SKM-1 treated with dmso at 0.1 percent for 144 hours (cell line): ENCODE measurements at regions not wholly inside any gene's neighbourhood (a gene's known extent, or its start where the extent isn't known, plus 50 kb on each side); places are given as distances from the start of the nearest gene placed in this dataset.

Source experiments
- DNase-seq: peaks from one replicate; lab custom pipeline; 2025; ENCODE audit not compliant: unreplicated experiment; lab: John Stamatoyannopoulos, UW

DNA sequence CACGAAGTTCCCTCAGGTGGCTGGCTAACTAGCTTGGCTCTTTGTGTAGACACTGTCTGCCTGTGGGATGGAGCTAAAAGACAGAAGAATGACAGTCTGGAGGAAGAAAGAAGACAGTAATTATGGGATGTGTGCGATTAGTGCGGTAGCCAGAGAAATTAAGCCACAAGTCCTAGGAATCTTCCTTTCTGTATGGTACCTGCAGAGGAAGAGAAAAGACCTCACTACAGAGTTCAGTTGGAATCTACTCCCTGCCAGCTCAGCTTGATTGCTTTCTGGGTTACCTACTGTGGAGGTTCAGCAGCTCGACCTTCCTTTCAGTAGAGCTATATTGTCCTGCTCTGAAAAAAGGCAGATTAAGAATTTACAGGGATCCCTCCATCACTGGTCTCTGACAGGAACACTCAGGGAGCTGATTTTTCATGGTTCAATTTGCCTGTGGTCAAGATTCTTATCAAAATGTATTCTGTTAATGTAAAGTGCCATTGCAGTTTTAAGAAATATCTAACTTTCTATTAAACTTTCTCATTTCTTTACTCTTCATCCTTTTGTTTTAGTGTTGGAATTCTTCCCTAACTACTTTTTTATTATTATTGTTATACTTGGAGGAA is 187.2 kb downstream of the CENPW start:
- DNase-seq = no peak

DNA sequence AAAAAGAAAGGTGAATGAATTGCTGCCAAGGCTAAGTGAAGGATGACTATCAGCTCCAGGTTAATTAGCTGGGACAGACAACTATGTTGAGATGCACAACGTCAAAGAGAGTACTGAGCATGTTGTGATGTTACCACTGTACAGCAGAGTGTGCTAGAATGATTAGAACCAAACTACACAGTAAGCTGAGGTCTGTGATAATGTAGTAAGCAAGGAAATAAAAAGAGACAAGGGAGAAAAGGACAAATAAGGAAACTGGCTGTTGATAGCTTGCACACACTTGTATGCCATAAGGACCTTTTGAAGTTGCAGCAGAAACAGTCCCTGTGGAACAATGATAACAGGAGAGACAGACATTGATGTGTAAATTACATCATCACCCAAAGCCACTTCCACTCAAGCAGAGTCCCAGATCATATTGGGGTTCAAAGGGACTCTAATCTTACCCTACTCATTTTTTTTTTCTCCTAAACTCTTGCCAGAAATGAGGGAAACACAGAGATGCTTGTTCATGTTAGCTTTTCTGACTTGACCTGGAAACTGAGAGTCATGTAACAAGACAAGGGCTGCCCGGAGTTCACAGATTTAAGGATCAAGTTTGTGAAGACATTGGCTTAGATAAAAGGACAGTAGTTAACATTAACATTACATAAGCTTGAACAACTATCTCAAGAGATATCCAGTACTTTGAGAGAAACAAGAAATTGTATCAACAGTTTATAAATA is 189.9 kb downstream of the CENPW start:
- no peak for DNase-seq

DNA sequence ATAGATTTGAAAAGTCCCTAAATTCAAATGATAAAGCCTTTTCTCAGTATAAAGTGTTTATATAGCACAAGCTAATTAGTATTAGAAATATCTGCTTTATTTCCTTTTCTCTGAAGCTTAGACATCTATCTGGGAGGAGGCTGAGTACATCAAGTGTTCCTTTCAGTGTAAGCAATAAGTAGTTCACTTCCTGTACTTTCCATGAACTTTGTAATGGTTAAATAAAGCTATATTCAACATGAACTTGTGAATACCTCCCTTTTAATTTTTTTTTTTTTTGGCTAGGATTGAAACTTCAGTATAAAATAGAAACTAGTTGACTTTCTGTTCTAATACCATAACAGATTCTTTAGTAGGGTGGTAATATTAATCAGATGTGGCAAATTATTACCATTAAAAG is 190.9 kb downstream of the CENPW start:
- no peak for DNase-seq

DNA sequence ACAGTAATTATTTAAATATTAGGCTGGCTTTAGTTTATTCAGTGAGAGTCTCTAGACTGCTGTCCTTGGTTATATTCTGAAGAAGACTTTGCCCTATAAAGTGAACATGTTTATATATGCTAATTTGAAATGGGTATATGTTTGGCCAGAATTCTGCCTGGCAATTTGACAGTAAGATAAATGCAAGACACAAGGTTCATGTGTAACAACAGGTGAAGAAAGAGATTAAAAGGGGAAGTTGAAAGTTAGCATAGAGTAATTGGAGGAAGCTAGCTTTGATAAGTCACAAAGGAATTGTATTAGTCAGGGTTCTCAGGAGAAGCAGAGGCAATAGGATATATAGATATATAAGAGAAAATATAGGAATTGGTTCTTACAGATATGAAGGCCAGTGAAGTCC is 191.4 kb downstream of the CENPW start:
- DNase-seq = peak; percentile 75

DNA sequence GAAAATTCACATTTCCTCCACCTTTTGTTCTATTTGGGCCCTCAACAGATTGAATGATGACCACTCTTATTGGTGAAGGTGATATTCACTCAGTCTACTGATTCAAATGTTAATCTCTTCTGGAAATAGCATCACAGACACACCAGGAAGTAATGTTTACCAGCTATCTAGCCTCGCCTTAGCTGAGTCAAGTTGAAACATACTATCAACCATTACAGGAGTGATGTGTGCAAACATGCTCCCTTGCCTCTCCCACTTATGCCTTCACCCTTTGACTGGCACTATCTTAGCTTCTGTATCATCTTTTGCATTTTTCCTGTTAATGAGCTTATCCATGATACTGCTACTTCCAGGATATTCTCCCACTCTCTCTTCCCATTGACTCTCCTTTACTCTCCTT is 191.9 kb downstream of the CENPW start:
- no peak for DNase-seq

DNA sequence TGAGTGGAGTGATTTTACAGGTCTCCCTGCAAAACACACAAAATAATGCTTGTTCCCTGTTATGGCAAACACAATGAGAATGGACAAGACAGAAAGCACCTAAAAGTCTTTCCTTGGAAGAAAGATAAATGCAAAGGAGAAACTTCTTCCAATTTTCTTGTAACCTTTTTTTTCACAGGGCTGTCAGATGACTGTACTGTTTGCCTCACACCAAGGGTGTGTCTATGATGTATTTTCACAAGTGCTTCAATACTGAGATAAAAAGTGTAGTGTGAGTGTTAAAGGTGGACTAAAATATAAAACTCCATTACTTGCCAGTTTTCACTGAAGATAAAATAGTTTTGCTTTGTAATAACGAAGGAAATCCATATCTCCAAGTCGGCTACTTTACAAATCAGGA is 194.5 kb downstream of the CENPW start:
- no peak for DNase-seq

DNA sequence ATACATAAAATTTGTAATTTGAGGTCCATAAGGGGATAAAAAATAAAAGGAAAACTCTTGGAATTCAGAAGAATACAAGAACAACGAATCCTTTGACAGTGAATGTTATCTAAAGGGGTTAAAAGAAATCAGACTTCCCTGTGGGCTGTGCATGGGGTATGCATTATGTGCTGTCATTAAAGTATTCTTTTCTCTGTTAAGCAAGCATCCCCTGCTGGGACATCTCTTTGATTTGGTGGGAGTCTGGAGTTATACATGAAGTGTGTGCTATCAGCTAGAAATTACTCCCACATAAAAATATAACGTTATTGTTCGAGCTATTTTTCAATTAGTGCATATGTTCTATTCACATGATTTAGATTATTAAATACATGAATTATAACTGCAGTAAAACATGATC is 195.2 kb downstream of the CENPW start:
- no peak for DNase-seq

DNA sequence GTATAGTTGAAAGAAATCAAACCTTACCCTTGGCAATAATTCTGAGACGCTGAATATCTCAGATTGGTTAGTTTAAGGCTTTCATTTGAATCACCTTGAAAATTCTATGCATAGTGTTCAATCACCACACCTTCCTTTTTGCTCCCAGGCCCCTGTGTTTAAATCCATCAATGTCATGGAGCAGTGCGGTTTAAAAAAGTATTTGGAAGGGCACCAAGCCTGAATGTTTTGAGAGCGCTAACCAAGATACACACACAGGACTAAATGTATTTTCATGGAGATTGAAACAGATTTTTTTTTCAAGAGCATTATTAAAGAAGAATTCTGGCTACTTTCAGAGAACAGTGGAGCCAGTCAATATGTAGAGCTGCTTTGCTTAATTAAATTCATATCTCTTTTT is 195.7 kb downstream of the CENPW start:
- DNase-seq = no peak

DNA sequence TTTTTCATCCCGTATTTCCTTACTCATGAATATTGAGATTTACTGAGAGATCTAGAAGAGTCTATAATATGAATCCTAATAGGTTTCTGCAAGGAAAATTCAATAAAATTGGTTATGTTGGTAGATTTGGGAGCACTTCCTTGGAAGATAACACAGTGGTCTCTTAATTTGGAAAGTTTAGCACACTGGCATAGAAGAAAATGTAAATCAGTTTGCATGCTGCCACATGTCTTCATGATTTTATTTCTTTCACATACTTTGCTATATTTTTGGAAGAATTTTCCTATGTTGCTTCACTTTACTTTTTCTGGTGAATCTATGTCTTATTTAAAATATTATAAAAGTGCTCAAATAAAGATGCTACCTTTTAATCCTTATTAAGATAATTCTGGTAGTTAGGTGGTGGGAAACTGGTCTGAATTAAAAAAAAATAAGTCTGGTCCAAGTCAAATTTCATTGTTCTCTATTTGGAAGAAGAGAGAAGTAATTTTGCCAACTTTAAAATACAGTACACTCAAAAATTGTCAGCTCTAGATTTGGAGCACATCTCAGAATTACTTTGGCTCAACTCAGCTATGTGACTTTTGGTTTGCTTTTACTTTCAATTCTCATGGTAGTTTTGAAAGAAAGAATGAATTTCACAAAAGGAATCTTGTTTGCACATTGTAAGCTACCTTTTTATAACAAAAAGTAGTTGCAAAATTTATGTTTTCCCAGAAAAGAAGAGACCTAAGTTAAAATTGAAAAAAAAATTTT is 197.3 kb downstream of the CENPW start:
- no peak for DNase-seq

DNA sequence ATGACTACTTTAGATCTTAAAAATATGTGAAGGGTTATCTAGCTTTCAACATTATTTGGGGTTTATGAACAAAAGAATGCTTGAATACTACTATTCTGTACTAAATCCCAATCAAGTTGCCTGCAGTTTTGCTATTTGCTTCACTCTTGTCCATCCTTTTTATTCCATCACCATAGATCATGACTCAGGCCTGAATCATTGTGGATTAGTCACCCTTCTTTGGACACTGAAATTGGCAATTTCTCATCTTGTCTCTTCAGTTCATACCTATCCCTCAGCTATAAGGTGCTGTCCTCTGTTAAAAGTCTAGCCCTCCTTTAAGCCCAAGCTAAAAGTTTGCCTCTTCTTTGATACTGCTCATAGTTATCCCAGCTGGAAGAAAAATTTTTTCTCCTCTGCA is 199.1 kb downstream of the CENPW start:
- no peak for DNase-seq

DNA sequence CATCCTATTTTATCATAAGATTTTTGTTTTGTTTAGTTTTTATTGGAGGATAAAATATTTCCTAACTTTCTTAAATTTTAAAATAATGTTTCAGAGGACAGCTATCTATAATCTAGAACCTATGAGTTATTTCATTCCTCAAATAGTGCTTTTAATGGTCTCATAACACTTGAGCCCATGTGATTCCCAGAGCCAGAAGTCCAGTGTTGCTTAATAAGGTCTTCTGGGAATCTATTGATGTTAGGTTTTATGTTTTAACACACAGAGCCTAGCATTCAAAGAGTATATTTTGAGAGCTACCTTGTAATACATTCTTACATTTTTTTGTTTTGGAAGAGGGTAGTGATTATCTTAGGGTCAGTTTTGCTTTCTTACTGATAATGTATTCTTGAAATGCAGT is 200.2 kb downstream of the CENPW start:
- no peak for DNase-seq

DNA sequence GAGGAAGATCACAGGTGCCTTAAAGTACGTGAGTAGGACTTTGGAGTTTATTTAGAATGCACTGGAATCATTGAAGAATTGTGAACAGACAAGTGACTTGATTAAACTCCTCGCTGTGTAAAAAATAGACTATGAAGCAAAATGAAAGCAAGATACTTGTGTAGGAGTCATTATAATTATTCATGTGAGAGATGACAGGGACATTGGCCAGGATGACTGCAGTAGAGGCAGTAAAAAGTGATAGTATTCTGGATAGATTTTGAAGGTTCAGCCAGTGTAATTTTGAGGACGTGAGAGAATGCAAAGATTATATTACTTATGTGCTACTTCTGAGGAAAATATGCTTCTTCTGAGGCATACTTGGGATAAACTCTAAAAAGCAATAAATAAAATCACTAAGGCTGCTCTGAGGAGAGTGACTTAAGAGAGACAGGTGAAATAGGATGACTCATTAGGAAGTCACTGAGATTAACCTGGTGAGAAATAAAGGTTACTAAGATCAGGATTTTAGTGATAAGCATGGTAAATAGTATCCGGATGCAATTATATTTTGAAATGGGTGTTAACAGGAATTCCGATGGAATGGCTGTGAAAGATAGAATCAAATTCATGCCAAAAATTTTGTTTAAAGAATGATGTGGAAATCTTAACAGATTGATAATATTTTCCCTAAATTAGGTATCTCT is 202.0 kb downstream of the CENPW start:
- DNase-seq = no peak

DNA sequence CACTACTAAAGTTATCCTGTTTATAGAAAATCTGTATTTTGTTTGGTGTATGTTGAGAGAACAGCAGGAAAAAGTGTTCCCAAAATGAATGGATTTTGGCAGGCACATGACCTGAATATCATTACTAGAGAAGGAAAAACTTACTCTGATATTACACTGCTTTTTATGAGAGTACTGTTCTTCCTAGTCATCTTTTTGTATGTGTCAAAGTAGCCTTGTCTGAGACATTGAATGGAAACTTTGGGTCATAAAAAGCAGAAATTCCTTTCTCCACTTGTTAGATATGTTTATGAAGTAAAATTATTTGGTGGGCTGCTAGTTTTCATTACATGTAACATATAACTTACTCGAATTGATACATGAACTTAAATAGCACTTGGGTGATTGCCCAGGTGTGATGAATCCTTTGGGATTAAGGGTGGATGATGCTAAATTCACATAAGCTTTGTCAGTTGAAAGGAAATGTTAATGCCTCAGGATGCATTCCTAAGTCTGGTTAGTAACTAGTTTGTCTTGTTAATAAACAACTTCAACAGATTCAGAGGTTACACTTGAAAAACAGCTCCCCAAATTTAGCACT is 206.7 kb downstream of the CENPW start:
- no peak for DNase-seq

DNA sequence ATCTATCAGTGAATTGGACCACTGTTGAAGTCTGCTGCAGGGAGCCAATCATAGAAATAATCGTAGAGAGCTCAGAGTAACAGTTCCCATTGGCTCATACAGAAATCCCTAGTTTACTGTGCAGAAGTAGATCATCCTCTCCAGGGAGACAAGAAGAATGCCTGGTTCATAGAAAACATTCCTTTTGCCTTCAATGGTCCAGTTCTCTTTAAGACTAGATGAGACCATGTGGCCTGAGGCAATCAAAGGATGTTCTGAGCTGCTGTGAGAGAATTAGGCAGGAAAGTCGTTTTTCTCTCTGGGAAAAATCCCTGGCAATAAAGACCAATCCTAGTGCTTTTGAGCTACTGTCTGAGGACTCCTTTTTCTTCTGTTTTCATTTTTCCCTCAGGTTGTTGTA is 208.4 kb downstream of the CENPW start:
- DNase-seq = no peak

DNA sequence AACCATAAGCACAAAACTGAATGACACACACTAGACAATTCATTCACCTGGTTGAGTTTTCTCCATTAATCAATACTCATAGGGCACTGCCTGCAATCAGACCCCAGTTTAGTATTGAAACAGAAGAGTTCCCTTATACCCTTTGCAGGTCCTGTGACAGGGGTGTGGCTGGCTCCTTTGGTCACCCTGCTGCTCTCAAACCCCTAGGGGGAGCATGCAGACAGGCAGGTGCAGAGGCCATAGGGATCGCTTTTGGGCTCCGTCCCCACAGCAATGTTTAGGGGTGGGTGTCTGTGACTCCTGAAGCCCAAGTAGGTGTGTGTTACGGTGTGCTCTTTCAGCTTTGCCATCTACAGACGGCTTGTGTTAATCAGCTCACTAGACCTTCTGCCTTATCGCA is 210.4 kb downstream of the CENPW start:
- no peak for DNase-seq

DNA sequence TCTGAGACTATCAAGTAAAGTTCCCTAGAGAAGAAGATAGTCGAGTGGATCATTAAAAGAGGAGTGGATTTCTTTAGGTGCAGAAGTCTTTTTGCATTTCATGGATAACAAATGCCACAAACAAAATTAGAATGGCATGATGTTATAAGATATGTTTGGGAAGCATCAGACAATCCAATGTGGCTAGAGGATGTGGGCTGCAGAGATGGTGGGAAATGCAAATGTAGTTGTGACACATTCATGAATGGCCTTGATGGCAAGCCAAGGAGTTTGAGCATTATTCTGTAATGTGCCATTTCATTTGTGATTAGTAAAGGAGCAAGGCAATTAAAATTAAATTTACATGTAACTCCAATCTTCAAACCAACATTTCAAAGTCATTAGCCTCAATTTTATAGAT is 211.9 kb downstream of the CENPW start:
- no peak for DNase-seq

DNA sequence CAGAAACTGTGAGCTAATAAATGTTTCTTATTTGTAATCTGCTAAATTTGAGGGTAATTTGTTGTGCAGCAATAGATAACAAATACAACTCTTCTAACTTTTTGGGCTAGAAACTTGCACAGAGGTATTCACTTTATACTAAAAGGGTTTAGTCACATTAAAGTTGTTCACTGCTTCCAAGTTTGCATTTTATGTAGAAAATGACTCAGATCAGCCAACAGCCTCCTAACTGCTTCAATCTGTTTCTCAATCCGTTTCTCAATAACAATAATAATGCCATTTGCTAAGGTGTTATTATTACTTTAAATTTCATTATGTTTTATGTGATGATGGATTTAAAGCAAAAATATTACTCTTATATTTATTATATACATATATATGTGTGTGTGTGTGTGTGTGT is 213.9 kb downstream of the CENPW start:
- no peak for DNase-seq

DNA sequence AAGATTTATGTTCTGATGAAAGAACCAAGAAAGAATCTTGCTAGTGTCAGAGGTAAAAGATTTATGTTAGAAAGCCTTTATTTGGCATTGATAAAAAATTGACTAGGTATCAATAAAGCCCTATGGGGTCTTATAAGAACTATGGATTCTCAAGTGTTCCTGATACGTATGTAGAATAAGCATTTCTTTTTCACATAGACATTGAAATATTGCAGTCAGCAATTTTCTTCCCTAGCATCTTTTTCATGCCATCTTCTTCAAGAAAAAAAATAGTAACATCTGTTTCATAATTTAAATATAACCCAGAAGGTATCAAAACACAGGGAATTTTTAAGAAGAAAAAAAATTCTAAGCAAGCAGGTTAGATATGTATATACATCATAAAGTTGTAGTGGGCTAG is 230.6 kb downstream of the CENPW start:
- no peak for DNase-seq

DNA sequence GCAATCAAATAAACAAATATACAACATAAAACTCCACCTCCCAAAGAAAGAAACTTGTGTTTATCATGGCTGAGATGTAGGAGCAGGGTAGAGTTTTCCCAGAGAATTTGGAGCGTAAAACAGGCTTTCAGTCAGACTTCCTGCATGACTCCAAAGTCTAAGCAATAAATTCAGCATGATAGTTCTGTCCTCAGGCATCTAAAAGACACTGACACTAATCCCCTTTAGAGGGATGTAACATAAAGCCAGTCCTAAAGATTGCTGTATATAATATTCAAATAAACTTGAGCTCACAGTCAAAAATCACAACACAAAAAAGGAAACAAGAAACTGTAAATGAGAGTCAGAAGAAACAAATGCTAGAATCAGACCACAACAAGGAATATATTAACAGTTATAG is 234.4 kb downstream of the CENPW start:
- DNase-seq = no peak

DNA sequence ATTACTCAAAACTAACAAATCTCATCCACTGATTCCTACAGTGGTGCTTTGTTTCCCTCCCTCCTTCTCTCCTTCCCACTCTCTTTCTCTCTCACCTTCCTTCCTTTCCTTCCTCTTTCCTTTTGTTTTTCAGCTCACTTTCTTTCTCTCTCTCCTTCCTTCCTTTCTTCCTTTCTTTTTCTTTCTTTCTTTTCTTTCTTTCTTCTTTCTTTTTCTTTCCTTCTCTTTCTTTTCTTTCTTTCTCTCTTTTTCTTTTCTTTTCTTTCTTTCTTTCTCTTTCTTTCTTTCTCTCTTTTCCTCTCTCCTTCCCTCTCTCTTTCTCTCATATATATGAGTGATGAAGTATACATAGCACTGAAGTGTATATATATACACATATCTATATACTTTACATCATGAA is 241.4 kb downstream of the CENPW start:
- no peak for DNase-seq

DNA sequence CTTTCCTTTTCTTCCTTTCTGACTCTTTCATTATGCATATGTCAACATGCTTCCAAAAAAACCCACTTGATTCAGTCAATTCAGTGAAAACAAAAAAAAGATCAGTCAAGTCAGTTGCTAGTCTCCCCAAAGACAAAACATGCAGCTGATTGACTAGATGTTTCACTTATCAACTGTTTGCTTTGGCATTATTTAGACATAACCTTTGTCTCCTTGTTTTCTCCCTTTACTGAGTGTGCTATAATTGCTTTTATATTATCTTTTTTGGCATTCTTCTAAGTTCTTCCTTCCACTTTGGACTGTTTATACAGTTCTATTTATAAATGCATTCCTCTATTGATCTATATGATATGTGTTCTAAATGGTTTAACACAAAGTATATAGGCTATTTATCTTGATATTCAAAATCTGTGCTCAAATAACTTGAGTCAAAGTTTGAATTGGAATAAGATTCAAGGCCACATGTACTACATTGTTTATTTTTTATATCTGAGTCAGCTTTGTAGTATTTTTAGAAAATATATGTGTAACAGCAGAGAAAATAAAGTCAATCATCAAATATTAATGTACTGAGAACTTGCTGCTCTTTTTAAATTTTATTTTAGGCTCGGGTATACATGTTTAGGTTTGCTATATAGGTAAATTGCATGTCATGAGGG is 260.5 kb downstream of the CENPW start:
- no peak for DNase-seq
